ENCODE measurements at regions not wholly inside any gene's neighbourhood (a gene's known extent, or its start where the extent isn't known, plus 50 kb on each side); places are given as distances from the start of the nearest gene placed in this dataset.

DNA sequence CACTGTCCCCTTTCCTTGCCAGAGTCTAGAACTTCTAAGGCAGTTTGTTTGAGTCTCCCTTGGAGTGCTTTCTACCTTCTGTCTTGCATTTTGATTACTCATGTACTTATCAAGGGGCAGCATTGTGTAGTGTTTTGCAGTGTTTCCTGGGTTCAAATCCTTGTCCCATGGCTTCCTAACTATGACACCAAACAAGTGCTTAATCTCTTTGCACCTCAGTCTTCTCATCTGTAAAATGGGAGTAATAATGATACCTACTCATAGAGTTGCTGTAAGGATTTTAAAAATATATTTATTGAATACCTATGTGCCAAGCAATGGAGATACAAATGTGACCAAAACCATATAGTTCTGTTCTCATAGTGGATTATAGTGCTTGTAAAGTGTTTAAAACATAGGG lies 105.5 kb upstream of the PKDCC start:
- TF ChIP-seq, protein P1, sequence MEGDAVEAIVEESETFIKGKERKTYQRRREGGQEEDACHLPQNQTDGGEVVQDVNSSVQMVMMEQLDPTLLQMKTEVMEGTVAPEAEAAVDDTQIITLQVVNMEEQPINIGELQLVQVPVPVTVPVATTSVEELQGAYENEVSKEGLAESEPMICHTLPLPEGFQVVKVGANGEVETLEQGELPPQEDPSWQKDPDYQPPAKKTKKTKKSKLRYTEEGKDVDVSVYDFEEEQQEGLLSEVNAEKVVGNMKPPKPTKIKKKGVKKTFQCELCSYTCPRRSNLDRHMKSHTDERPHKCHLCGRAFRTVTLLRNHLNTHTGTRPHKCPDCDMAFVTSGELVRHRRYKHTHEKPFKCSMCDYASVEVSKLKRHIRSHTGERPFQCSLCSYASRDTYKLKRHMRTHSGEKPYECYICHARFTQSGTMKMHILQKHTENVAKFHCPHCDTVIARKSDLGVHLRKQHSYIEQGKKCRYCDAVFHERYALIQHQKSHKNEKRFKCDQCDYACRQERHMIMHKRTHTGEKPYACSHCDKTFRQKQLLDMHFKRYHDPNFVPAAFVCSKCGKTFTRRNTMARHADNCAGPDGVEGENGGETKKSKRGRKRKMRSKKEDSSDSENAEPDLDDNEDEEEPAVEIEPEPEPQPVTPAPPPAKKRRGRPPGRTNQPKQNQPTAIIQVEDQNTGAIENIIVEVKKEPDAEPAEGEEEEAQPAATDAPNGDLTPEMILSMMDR (IDR thresholded peaks at IDR 0.05; ENCODE audit: low read length) = no peak
- TF ChIP-seq EZH2 (optimal IDR thresholded peaks at IDR 0.05; ENCODE audit: low read depth, low read length) = no peak

All from MM.1S (cell line).